ENCODE measurements at regions not wholly inside any gene's neighbourhood (a gene's known extent, or its start where the extent isn't known, plus 50 kb on each side); places are given as distances from the start of the nearest gene placed in this dataset.

- TF ChIP-seq CTCF (IDR thresholded peaks at IDR 0.05; ENCODE audit: poor library complexity) (no peak), EZH2 (IDR thresholded peaks at IDR 0.05; ENCODE audit: borderline replicate concordance) (no peak)
These were observed 539.1 kb downstream of the FAM181B start for GRCh38 chr11:82194521-82194920.
